SK-N-SH (cell line): ENCODE measurements at regions not wholly inside any gene's neighbourhood (a gene's known extent, or its start where the extent isn't known, plus 50 kb on each side); places are given as distances from the start of the nearest gene placed in this dataset.
"Not testable (repeated sequence)": the region's sequence is repeated elsewhere in the genome, so short reads cannot be mapped to it uniquely, and the experiment has no call there.

Experiments used
- CTCF ChIA-PET: fragments of 300-600, 350-600 bp; formaldehyde crosslinking; extraction: SDS; loops from one replicate; lab custom pipeline; 2021; lab: Yijun Ruan, JAX
- POLR2A ChIA-PET: fragments of 350-600 bp; sonication (Branson Sonifier 250); formaldehyde crosslinking; extraction: SDS; loops from one replicate; lab custom pipeline; 2020; ENCODE audit warnings: antibody characterized with exemption, inconsistent platforms; lab: Yijun Ruan, JAX
- DNase-seq: peaks from one replicate; pipeline ENCODE4 v3.0.0; 2012
- H2AFZ ChIP-seq: fragments of 200-600 bp; sonication (generic); 2 replicates; pipeline ENCODE4 v1.8.1; 2016; ENCODE audit warnings: antibody characterized with exemption, mild to moderate bottlenecking, low read depth
- H3F3A ChIP-seq: fragments of 200-600 bp; sonication (generic); replicated peaks from 2 replicates; pipeline ENCODE3; 2016; ENCODE audit warnings: antibody characterized with exemption, mild to moderate bottlenecking; ENCODE audit not compliant: insufficient read depth
- H3K27ac ChIP-seq, 2 experiments: fragments of 200-500 bp in 1 of 2; fragments of 200-600 bp in 1 of 2; sonication (Bioruptor generic) in 1 of 2; sonication (generic), shearing (Covaris generic) in 1 of 2; 2 replicates each; pipeline versions ENCODE4 v1.5.1 to v1.6.1; 2014 to 2016; ENCODE audit warnings: low read depth in 2 of 2, inconsistent platforms in 1 of 2, low read length in 1 of 2, mild to moderate bottlenecking in 1 of 2, mixed read lengths in 1 of 2
- H3K27me3 ChIP-seq: fragments of 200-600 bp; sonication (generic), shearing (Covaris generic); 2 replicates; pipeline ENCODE4 v1.6.1; 2016; ENCODE audit warnings: mixed run types; ENCODE audit not compliant: insufficient read depth
- H3K36me3 ChIP-seq, 2 experiments: fragments of 200-500 bp in 1 of 2; fragments of 200-600 bp in 1 of 2; sonication (Bioruptor generic) in 1 of 2; sonication (generic) in 1 of 2; replicated peaks in 1 of 2; 2 replicates each; pipeline versions ENCODE3 to v1.5.1; 2014 to 2016; ENCODE audit warnings: low read length in 1 of 2, mild to moderate bottlenecking in 1 of 2; ENCODE audit not compliant: insufficient read depth in 2 of 2, control insufficient read depth in 1 of 2
- H3K4me1 ChIP-seq, 2 experiments: fragments of 200-500 bp in 1 of 2; fragments of 200-600 bp in 1 of 2; sonication (Bioruptor generic) in 1 of 2; sonication (generic), shearing (Covaris generic) in 1 of 2; 2 replicates each; pipeline versions ENCODE4 v1.5.1 to v1.6.1; 2014 to 2016; ENCODE audit warnings: low read depth in 1 of 2, low read length in 1 of 2, mixed run types in 1 of 2; ENCODE audit not compliant: insufficient read depth in 2 of 2, control insufficient read depth in 1 of 2
- H3K4me2 ChIP-seq: fragments of 200-600 bp; sonication (generic), shearing (Covaris generic); 2 replicates; pipeline ENCODE4 v1.6.1; 2017; ENCODE audit warnings: mixed run types
- H3K4me3 ChIP-seq, 2 experiments: fragments of 200-500 bp in 1 of 2; fragments of 200-600 bp in 1 of 2; sonication (Bioruptor generic) in 1 of 2; sonication (generic), shearing (Covaris generic) in 1 of 2; 2 replicates each; pipeline versions ENCODE4 v1.5.1 to v1.8.1; 2014 to 2016; ENCODE audit warnings: low read depth in 2 of 2, inconsistent platforms in 1 of 2, low read length in 1 of 2, mild to moderate bottlenecking in 1 of 2, mixed read lengths in 1 of 2, moderate library complexity in 1 of 2
- H3K79me2 ChIP-seq: fragments of 200-600 bp; sonication (generic); 2 replicates; pipeline ENCODE4 v1.8.1; 2017; ENCODE audit warnings: mild to moderate bottlenecking; ENCODE audit not compliant: insufficient read depth
- H3K9ac ChIP-seq: fragments of 200-600 bp; sonication (generic); 2 replicates; pipeline ENCODE4 v1.6.1; 2017; ENCODE audit warnings: mixed run types
- H3K9me2 ChIP-seq: fragments of 200-600 bp; sonication (generic); 2 replicates; pipeline ENCODE4 v1.6.1; 2017; ENCODE audit warnings: mixed run types
- H3K9me3 ChIP-seq: fragments of 200-600 bp; sonication (generic); 2 replicates; pipeline ENCODE4 v1.6.1; 2017; ENCODE audit warnings: mixed run types, mild to moderate bottlenecking, moderate library complexity
- H4K20me1 ChIP-seq: fragments of 200-600 bp; sonication (generic); 2 replicates; pipeline ENCODE4 v1.6.1; 2017; ENCODE audit warnings: mild to moderate bottlenecking, mixed run types; ENCODE audit not compliant: insufficient read depth
- ELF1 ChIP-seq: IDR thresholded peaks from 2 replicates; pipeline ENCODE4 v1.4.0; 2012
- EP300 ChIP-seq, 2 experiments: IDR thresholded peaks; 2 replicates each; pipeline versions ENCODE4 v1.4.0 to v1.6.1; 2012; ENCODE audit warnings: borderline replicate concordance in 1 of 2, low read depth in 1 of 2, low read length in 1 of 2
- FOSL2 ChIP-seq: IDR thresholded peaks from 2 replicates; pipeline ENCODE4 v1.4.0; 2012; ENCODE audit warnings: low read depth, mild to moderate bottlenecking, moderate library complexity, borderline replicate concordance
- FOXM1 ChIP-seq: IDR thresholded peaks from 2 replicates; pipeline ENCODE4 v1.4.0; 2012; ENCODE audit warnings: low read depth, mild to moderate bottlenecking
- IRF3 ChIP-seq: fragments of 150-350 bp; IDR thresholded peaks from 2 replicates; pipeline ENCODE4 v1.6.1; 2016; ENCODE audit warnings: mild to moderate bottlenecking, low read depth, low read length
- MAX ChIP-seq: IDR thresholded peaks from 2 replicates; pipeline ENCODE4 v1.4.0; 2012; ENCODE audit warnings: low read depth
- NFIC ChIP-seq: IDR thresholded peaks from 2 replicates; pipeline ENCODE4 v1.4.0; 2012; ENCODE audit warnings: borderline replicate concordance
- PBX3 ChIP-seq: IDR thresholded peaks from 2 replicates; pipeline ENCODE4; 2012
- RCOR1 ChIP-seq: fragments of 150-350 bp; IDR thresholded peaks from 2 replicates; pipeline ENCODE4 v1.6.1; 2017; ENCODE audit warnings: antibody characterized with exemption, low read length
- REST ChIP-seq: IDR thresholded peaks from 2 replicates; pipeline ENCODE4 v1.6.1; 2012; ENCODE audit warnings: mild to moderate bottlenecking, low read depth, low read length, moderate library complexity
- RFX5 ChIP-seq: IDR thresholded peaks from 2 replicates; pipeline ENCODE4 v1.6.1; 2012; ENCODE audit warnings: mild to moderate bottlenecking, improper control_type of control experiment, low read length
- SIN3A ChIP-seq: IDR thresholded peaks from 2 replicates; pipeline ENCODE4 v1.6.1; 2012; ENCODE audit warnings: low read depth, mild to moderate bottlenecking, low read length, moderate library complexity, borderline replicate concordance
- SMC3 ChIP-seq: IDR thresholded peaks from 2 replicates; pipeline ENCODE4 v1.6.1; 2012; ENCODE audit warnings: low read depth, low read length, improper control_type of control experiment
- TAF1 ChIP-seq: IDR thresholded peaks from 2 replicates; pipeline ENCODE4 v1.6.1; 2012; ENCODE audit warnings: low read depth, mild to moderate bottlenecking, low read length, moderate library complexity, borderline replicate concordance
- USF2 ChIP-seq: fragments of 150-350 bp; IDR thresholded peaks from 2 replicates; pipeline ENCODE4 v1.6.1; 2017; ENCODE audit warnings: antibody characterized with exemption, low read length, low read depth, borderline replicate concordance
- WGBS: methylation state at CpG from one replicate; pipeline ENCODE4 v1.1.6; 2017; ENCODE audit warnings: low lambda C conversion rate; 5-methylcytosine and 5-hydroxymethylcytosine counted together

GRCh38 chr13:78061806-78062205 lies 143.2 kb upstream of the EDNRB start (continued):
- TF ChIP-seq SMC3 (no peak), IRF3 (no peak), FOSL2 (no peak), NFIC (no peak)

GRCh38 chr13:78060966-78061365 lies 142.3 kb upstream of the EDNRB start:
- H3F3A ChIP-seq, result no peaks in the 10 kb centered on the region
- no peaks in the 10 kb centered on the region for H3K9me3 ChIP-seq
- H3K27me3 ChIP-seq, result no peaks in the 10 kb centered on the region
- H3K4me1 ChIP-seq, result no peaks in the 10 kb centered on the region
- no peak for DNase-seq
- no peak overlapping the region for H3K4me3 ChIP-seq
- H3K9me2 ChIP-seq, result no peaks in the 10 kb centered on the region
- H4K20me1 ChIP-seq, result no peaks in the 10 kb centered on the region
- ChIA-PET CTCF (no interaction called here), POLR2A (no interaction called here)
- 37% methylated on average over 2 of the region's 6 CpGs for WGBS
- no peak overlapping the region for H3K9ac ChIP-seq
- H3K79me2 ChIP-seq, result no peaks in the 10 kb centered on the region
- no peak overlapping the region for H2AFZ ChIP-seq
- no peak overlapping the region for H3K4me2 ChIP-seq
- no peaks in the 10 kb centered on the region for H3K36me3 ChIP-seq
- TF ChIP-seq TAF1, result no peak
- no peak for TF ChIP-seq FOXM1
- no peak for TF ChIP-seq REST
- TF ChIP-seq RCOR1, result no peak
- no peak for TF ChIP-seq RFX5
- TF ChIP-seq EP300 (IDR thresholded peaks at IDR 0.05; ENCODE audit: borderline replicate concordance in 1 of 2, low read depth in 1 of 2, low read length in 1 of 2), result no peak
- no peak for TF ChIP-seq PBX3
- no peak for TF ChIP-seq MAX
- no peak for TF ChIP-seq ELF1
- TF ChIP-seq USF2, result no peak
- no peak for TF ChIP-seq SIN3A
- TF ChIP-seq, all 33 proteins: peak for 0
- H3K27ac ChIP-seq, result no peak overlapping the region

GRCh38 chr13:78056865-78057264 lies 138.2 kb upstream of the EDNRB start:
- H3K27me3 ChIP-seq, H3K9me2 ChIP-seq, H4K20me1 ChIP-seq, H3F3A ChIP-seq, H3K4me1 ChIP-seq, H3K36me3 ChIP-seq, POLR2A ChIA-PET, H3K79me2 ChIP-seq, DNase-seq, H2AFZ ChIP-seq, CTCF ChIA-PET, H3K9ac ChIP-seq, H3K4me3 ChIP-seq, H3K9me3 ChIP-seq, H3K4me2 ChIP-seq, H3K27ac ChIP-seq: not testable (repeated sequence)
- 4% methylated on average over 2 of the region's 2 CpGs for WGBS
